Thoracic aorta (tissue), 2 donors: ENCODE measurements at regions not wholly inside any gene's neighbourhood (a gene's known extent, or its start where the extent isn't known, plus 50 kb on each side); places are given as distances from the start of the nearest gene placed in this dataset.
"Not testable (repeated sequence)": the region's sequence is repeated elsewhere in the genome, so short reads cannot be mapped to it uniquely, and the experiment has no call there.

Experiments
- ATAC-seq: fragments of 150-250 bp; one replicate; pipeline ENCODE4 v1.8.0; 2017; ENCODE audit warnings: low read depth; ENCODE audit not compliant: insufficient number of reproducible peaks, low FRiP score
- DNase-seq: peaks from one replicate; pipeline ENCODE4 v3.0.0-alpha.2; 2020; ENCODE audit warnings: low spot score
- H3K27ac ChIP-seq, 2 donors: fragments of 200-600 bp; sonication (generic); 1 replicate in 1 of 2; 2 replicates in 1 of 2; pipeline ENCODE4 v1.5.1; 2016; ENCODE audit warnings: mild to moderate bottlenecking in 2 of 2, moderate library complexity in 2 of 2
- H3K27me3 ChIP-seq: fragments of 200-600 bp; sonication (generic); replicated peaks from 2 replicates; pipeline ENCODE4 v1.6.0; 2016; ENCODE audit warnings: mild to moderate bottlenecking; ENCODE audit not compliant: insufficient read depth
- H3K36me3 ChIP-seq: fragments of 200-600 bp; sonication (generic); one replicate; pipeline ENCODE4 v1.5.1; 2016
- H3K4me1 ChIP-seq, 2 donors: fragments of 200-600 bp; sonication (generic); 1 replicate in 1 of 2; 2 replicates in 1 of 2; pipeline versions ENCODE4 v1.5.1 to v1.6.0; 2016; ENCODE audit warnings: low read depth in 2 of 2, mild to moderate bottlenecking in 1 of 2; ENCODE audit not compliant: control insufficient read depth in 1 of 2
- H3K4me3 ChIP-seq: fragments of 200-600 bp; sonication (generic); 2 replicates; pipeline ENCODE4 v1.5.1; 2016; ENCODE audit warnings: mild to moderate bottlenecking
- H3K9me3 ChIP-seq: fragments of 200-600 bp; sonication (generic); 2 replicates; pipeline ENCODE4 v1.5.1; 2016
- CTCF ChIP-seq: fragments of 200-600 bp; sonication (generic); IDR thresholded peaks from one replicate; pipeline ENCODE4 v1.5.1; 2019; ENCODE audit warnings: antibody characterized with exemption

- H3K27me3 ChIP-seq, H3K36me3 ChIP-seq, ATAC-seq, H3K4me1 ChIP-seq, H3K9me3 ChIP-seq, H3K4me3 ChIP-seq, DNase-seq, H3K27ac ChIP-seq: not testable (repeated sequence)
Measured at GRCh38 chr18:8920856-8921787, 181.4 kb upstream of the NDUFV2 start.

GRCh38 chr18:8926464-8926863, 176.0 kb upstream of the NDUFV2 start:
- Histone ChIP-seq H3K36me3 (no peaks in the 10 kb centered on the region), H3K27me3 (no peaks in the 10 kb centered on the region), H3K27ac (no peak overlapping the region), H3K9me3 (peaks cover 17% of the 10 kb centered on the region), H3K4me1 (no peaks in the 10 kb centered on the region), H3K4me3 (no peak overlapping the region)
- no peak for ATAC-seq
- TF ChIP-seq CTCF = no peak
- no peak for DNase-seq

GRCh38 chr18:8928044-8928443, 174.5 kb upstream of the NDUFV2 start:
- no peak for ATAC-seq
- no peak for TF ChIP-seq CTCF

GRCh38 chr18:8928847-8929780, 173.4 kb upstream of the NDUFV2 start:
- no peak for ATAC-seq
- no peak for DNase-seq

More at GRCh38 chr18:8928044-8928443, 174.5 kb upstream of the NDUFV2 start:
- no peak overlapping the region for H3K4me3 ChIP-seq
- peaks cover 17% of the 10 kb centered on the region for H3K9me3 ChIP-seq
- H3K36me3 ChIP-seq = no peaks in the 10 kb centered on the region
- H3K27ac ChIP-seq = no peak overlapping the region
- no peaks in the 10 kb centered on the region for H3K27me3 ChIP-seq
- H3K4me1 ChIP-seq = no peaks in the 10 kb centered on the region
- no peak for DNase-seq

More at GRCh38 chr18:8928847-8929780, 173.4 kb upstream of the NDUFV2 start:
- peaks cover 17% of the 10 kb centered on the region for H3K9me3 ChIP-seq
- TF ChIP-seq CTCF = no peak
- no peaks in the 10 kb centered on the region for H3K4me1 ChIP-seq
- H3K36me3 ChIP-seq = no peaks in the 10 kb centered on the region
- H3K27me3 ChIP-seq = no peaks in the 10 kb centered on the region
- no peak overlapping the region for H3K4me3 ChIP-seq
- H3K27ac ChIP-seq = no peak overlapping the region
